Effector memory CD4-positive, alpha-beta T cell (primary cell): ENCODE measurements at regions not wholly inside any gene's neighbourhood (a gene's known extent, or its start where the extent isn't known, plus 50 kb on each side); places are given as distances from the start of the nearest gene placed in this dataset.

Experiments
- DNase-seq, 3 donors: peaks; one replicate each; pipeline ENCODE4 v3.0.0-alpha.2; 2020
- H3K27ac ChIP-seq: 2 replicates; pipeline ENCODE4 v1.7.0; 2013; ENCODE audit warnings: mild to moderate bottlenecking, low read length, moderate library complexity; ENCODE audit not compliant: insufficient read depth, poor library complexity, severe bottlenecking
- H3K27me3 ChIP-seq: replicated peaks from 2 replicates; pipeline ENCODE4 v1.7.0; 2013; ENCODE audit warnings: mild to moderate bottlenecking, low read length; ENCODE audit not compliant: insufficient read depth, control insufficient read depth, poor library complexity, severe bottlenecking
- H3K36me3 ChIP-seq: 2 replicates; pipeline ENCODE4 v1.7.0; 2013; ENCODE audit warnings: mild to moderate bottlenecking, low read length, moderate library complexity; ENCODE audit not compliant: control insufficient read depth, insufficient read depth
- H3K4me1 ChIP-seq: 2 replicates; pipeline ENCODE4 v1.7.0; 2013; ENCODE audit warnings: low read length, mild to moderate bottlenecking; ENCODE audit not compliant: control insufficient read depth, insufficient read depth, poor library complexity, severe bottlenecking
- H3K4me3 ChIP-seq: 2 replicates; pipeline ENCODE4 v1.7.0; 2013; ENCODE audit warnings: low read length, low read depth, mild to moderate bottlenecking; ENCODE audit not compliant: insufficient read depth, poor library complexity, severe bottlenecking
- H3K9me3 ChIP-seq: 2 replicates; pipeline ENCODE4 v1.7.0; 2013; ENCODE audit warnings: mild to moderate bottlenecking, low read length, moderate library complexity; ENCODE audit not compliant: control insufficient read depth

DNA sequence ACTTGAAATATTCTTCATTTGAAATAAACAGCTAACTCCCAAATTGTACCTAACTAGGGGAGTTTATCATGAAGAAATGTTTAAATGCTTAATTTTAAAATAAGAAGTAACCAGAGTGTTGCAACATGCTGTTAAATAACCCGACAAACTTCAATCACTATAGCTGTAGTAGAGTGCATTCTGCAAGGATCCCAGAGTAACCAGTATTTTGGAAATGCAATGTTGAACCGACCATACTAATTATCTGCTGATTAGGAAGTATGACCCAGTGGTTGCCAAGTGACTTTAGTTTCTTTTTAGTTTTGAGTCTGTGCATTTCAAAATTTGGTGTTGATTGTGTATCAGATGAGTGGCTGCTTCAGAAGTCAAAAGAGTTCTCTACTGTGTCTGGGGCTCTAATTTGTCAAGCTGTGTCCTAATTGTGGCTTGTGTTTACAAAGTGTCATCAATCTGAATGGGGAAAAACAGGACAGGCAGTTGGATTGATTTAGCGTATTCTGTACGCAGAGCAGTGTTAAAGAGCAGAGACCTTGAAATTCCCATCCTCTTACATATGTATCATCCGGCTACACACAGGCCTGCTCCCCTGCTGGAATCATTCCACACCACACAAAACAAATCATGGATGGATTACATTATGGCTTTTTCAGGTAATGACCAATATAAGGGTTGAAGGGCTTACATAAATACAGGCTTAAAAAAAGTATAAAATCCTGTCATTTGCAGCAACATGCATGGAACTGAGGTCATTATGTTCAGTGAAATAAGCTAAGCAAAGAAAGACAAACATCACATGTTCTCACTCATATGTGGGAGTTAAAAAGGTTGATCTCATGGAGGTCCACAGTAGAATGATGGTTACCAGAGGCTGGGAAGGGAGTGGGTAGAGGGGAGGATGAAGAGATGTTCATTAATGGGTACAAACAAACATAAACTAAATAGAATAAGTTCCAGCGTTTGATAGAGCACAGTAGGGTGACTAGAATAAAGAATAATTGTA is 351.5 kb downstream of the KLF12 start:
- Histone ChIP-seq H3K4me3 (no peak overlapping the region), H3K27me3 (no peaks in the 10 kb centered on the region)
- DNase-seq = no peak

GRCh38 chr13:73781384-73781783 is 352.8 kb downstream of the KLF12 start:
- no peaks in the 10 kb centered on the region for H3K27me3 ChIP-seq
- no peak for DNase-seq
- no peaks in the 10 kb centered on the region for H3K4me1 ChIP-seq
- no peak overlapping the region for H3K4me3 ChIP-seq
- no peaks in the 10 kb centered on the region for H3K9me3 ChIP-seq
- peaks cover 4% of the 10 kb centered on the region for H3K36me3 ChIP-seq
- no peak overlapping the region for H3K27ac ChIP-seq

More for the DNA sequence above, 351.5 kb downstream of the KLF12 start:
- Histone ChIP-seq H3K9me3 (no peaks in the 10 kb centered on the region), H3K4me1 (no peaks in the 10 kb centered on the region), H3K36me3 (peaks cover 8% of the 10 kb centered on the region), H3K27ac (no peak overlapping the region)

DNA sequence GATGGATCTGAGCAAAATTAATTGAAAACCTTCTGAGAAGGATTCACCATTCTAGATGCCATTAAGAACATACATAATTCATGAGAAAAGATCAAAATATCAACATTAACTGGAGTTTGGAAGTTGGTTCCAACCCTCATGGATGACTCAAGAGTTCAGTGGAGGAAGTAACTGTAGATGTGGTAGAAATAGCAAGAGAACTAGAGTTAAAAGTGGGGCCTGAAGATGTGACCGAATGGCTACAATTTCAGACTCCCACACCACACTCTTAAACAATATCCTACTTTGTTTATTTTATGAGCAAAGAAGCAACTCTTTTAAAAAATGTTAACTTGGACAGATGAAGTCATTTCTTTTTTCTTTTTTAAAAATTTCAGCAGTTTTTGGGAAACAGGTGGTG is 354.3 kb downstream of the KLF12 start:
- DNase-seq = no peak
- H3K9me3 ChIP-seq = no peaks in the 10 kb centered on the region
- H3K27me3 ChIP-seq = no peaks in the 10 kb centered on the region
- no peaks in the 10 kb centered on the region for H3K4me1 ChIP-seq
- H3K27ac ChIP-seq = no peak overlapping the region
- peaks cover 4% of the 10 kb centered on the region for H3K36me3 ChIP-seq
- H3K4me3 ChIP-seq = no peak overlapping the region

DNA sequence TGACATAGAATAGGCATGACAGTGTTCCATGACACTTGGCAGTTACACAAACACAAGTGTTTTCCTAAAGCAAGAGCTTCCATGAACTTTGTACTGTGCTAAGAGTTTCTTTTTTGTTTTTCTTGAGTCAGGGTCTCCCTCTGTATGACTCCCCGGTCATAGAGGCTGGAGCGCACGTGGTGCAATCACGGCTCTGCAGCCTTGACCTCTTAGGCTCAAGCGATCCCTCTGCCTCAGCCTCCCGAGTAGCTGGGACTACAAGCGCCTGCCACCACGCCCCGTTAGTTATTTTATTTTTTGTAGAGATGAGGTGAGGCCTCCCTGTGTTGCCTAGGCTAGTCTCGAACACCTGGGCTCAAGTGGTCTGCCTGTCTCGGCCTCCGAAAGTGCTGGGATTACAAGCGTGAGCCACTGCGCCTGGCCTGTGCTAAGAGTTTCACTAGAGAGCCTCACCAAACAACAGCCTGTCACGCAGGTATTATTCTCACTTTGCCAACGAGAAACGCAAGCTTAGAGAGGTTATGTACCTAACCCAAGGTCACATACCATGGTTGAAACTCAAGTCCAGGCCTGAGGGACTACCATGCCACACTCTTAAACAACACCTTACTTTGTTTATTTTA is 355.9 kb downstream of the KLF12 start:
- Histone ChIP-seq H3K4me1 (no peaks in the 10 kb centered on the region), H3K36me3 (peaks cover 4% of the 10 kb centered on the region), H3K27ac (no peak overlapping the region), H3K9me3 (no peaks in the 10 kb centered on the region), H3K27me3 (no peaks in the 10 kb centered on the region), H3K4me3 (no peak overlapping the region)
- DNase-seq = no peak

GRCh38 chr13:73777134-73777533 is 357.1 kb downstream of the KLF12 start:
- no peaks in the 10 kb centered on the region for H3K4me1 ChIP-seq
- H3K27me3 ChIP-seq = no peaks in the 10 kb centered on the region
- no peak overlapping the region for H3K4me3 ChIP-seq
- peaks cover 4% of the 10 kb centered on the region for H3K36me3 ChIP-seq
- no peaks in the 10 kb centered on the region for H3K9me3 ChIP-seq
- no peak for DNase-seq
- H3K27ac ChIP-seq = no peak overlapping the region

DNA sequence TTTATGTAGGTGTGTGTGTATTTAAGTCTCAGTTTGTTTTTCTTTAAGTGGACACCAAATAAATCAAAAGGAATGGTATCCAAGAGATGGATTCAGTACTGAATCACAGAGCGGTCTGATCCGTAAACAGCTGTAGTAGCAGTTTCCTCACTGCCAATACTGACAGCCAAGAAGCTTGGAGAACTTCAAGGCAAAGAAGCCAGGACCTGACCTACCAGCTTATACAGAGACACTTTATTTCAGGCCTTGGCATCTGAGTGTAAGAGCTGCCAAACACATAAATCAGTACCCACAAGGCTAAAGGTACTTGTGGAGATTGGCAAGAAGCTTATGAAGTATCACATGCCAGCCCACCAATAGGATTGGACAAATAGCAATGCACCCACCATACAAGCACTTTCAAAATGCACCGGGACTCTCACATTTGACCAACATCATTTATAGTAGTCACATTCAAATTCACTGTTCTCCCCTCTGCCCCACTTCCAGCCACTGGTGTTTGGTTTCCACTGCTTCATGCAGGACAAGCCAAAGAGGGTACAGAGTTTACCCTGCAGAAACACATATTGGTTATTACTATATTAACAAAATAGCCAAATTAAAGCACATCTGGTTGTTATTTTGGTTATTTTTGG is 357.9 kb downstream of the KLF12 start:
- Histone ChIP-seq H3K27ac (no peak overlapping the region), H3K36me3 (peaks cover 4% of the 10 kb centered on the region), H3K9me3 (no peaks in the 10 kb centered on the region), H3K27me3 (no peaks in the 10 kb centered on the region), H3K4me1 (no peaks in the 10 kb centered on the region), H3K4me3 (no peak overlapping the region)
- no peak for DNase-seq

- peaks cover 1% of the 10 kb centered on the region for H3K4me1 ChIP-seq
- H3K27me3 ChIP-seq = no peaks in the 10 kb centered on the region
- H3K9me3 ChIP-seq = no peaks in the 10 kb centered on the region
- H3K27ac ChIP-seq = no peak overlapping the region
- no peak overlapping the region for H3K4me3 ChIP-seq
- H3K36me3 ChIP-seq = no peaks in the 10 kb centered on the region
- no peak for DNase-seq
These were observed 361.0 kb downstream of the KLF12 start for GRCh38 chr13:73773168-73773549.

DNA sequence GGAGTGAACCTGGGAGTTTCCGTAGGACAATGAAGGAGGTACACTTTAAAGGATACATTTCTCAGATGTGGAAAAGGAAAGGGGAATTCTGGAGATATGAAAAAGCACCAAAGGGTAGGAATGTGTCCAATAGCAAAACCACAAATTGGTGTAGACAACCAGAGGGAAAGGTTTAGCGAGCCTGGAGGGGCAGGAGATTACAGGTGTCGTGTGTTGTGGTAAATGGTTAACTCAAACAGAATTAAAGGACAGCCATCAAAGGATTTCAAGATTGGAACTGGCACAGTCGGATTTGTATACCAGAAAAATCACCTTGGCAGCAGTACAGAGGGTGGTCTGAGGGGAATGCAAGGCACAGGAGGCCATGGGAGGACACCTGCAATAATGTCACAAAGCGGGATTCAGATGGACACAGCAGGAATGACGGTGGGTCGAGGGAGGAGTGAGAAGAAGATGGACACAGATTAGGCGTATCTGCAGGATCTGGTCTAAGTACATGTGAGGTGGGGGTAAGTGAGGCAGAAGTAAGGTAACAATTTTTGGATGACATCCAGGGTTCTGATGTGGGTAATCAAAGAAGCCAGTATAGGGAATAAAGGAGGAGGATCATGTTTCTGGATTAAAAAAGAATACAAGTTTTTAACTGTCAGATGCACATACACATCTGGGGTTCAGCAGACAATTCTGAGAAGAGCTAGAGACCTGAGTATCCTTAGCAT is 361.6 kb downstream of the KLF12 start:
- Histone ChIP-seq H3K36me3 (no peaks in the 10 kb centered on the region), H3K27me3 (no peaks in the 10 kb centered on the region), H3K9me3 (no peaks in the 10 kb centered on the region), H3K4me3 (no peak overlapping the region), H3K4me1 (peaks cover 7% of the 10 kb centered on the region), H3K27ac (no peak overlapping the region)
- no peak for DNase-seq

- H3K36me3 ChIP-seq = peaks cover 3% of the 10 kb centered on the region
- peaks cover 36% of the 10 kb centered on the region for H3K4me1 ChIP-seq
- H3K27me3 ChIP-seq = no peaks in the 10 kb centered on the region
- DNase-seq = peak in 1 of 3 donors; percentile 5
- no peak overlapping the region for H3K4me3 ChIP-seq
- no peaks in the 10 kb centered on the region for H3K9me3 ChIP-seq
- peak overlapping the region; percentile 73 for H3K27ac ChIP-seq
These were observed 366.4 kb downstream of the KLF12 start for GRCh38 chr13:73767747-73768315.
